ENCODE measurements at regions not wholly inside any gene's neighbourhood (a gene's known extent, or its start where the extent isn't known, plus 50 kb on each side); places are given as distances from the start of the nearest gene placed in this dataset.

GRCh38 chr3:109809513-109809912 is 472.2 kb upstream of the DPPA4 start:
- H3K9me3 ChIP-seq (ENCODE audit: control insufficient read depth, low read length) = no peaks in the 10 kb centered on the region
- DNase-seq (ENCODE audit: low read depth) = no peak
- no peak overlapping the region for H3K9ac ChIP-seq (ENCODE audit: low read length)

GRCh38 chr3:109818081-109818480 is 480.7 kb upstream of the DPPA4 start:
- no peak for DNase-seq (ENCODE audit: low read depth)
- no peaks in the 10 kb centered on the region for H3K4me1 ChIP-seq (ENCODE audit: control insufficient read depth, insufficient read depth, low read length)
- H3K27me3 ChIP-seq (replicated peaks; ENCODE audit: control insufficient read depth, insufficient read depth, low read length) = no peaks in the 10 kb centered on the region
- H3K4me3 ChIP-seq (ENCODE audit: low read length) = no peak overlapping the region
- H3K36me3 ChIP-seq (ENCODE audit: control insufficient read depth, insufficient read depth, low read length, severe bottlenecking) = no peaks in the 10 kb centered on the region
- H3K9ac ChIP-seq (ENCODE audit: low read length) = no peak overlapping the region
- H3K9me3 ChIP-seq (ENCODE audit: control insufficient read depth, low read length) = no peaks in the 10 kb centered on the region

More at GRCh38 chr3:109809513-109809912, 472.2 kb upstream of the DPPA4 start:
- H3K4me3 ChIP-seq (ENCODE audit: low read length) = no peak overlapping the region
- no peaks in the 10 kb centered on the region for H3K27me3 ChIP-seq (replicated peaks; ENCODE audit: control insufficient read depth, insufficient read depth, low read length)
- H3K36me3 ChIP-seq (ENCODE audit: control insufficient read depth, insufficient read depth, low read length, severe bottlenecking) = no peaks in the 10 kb centered on the region
- no peaks in the 10 kb centered on the region for H3K4me1 ChIP-seq (ENCODE audit: control insufficient read depth, insufficient read depth, low read length)

GRCh38 chr3:109819734-109820133 is 482.4 kb upstream of the DPPA4 start:
- H3K4me1 ChIP-seq (ENCODE audit: control insufficient read depth, insufficient read depth, low read length) = no peaks in the 10 kb centered on the region
- H3K9me3 ChIP-seq (ENCODE audit: control insufficient read depth, low read length) = no peaks in the 10 kb centered on the region
- H3K4me3 ChIP-seq (ENCODE audit: low read length) = no peak overlapping the region
- H3K9ac ChIP-seq (ENCODE audit: low read length) = no peak overlapping the region
- H3K27me3 ChIP-seq (replicated peaks; ENCODE audit: control insufficient read depth, insufficient read depth, low read length) = no peaks in the 10 kb centered on the region
- no peaks in the 10 kb centered on the region for H3K36me3 ChIP-seq (ENCODE audit: control insufficient read depth, insufficient read depth, low read length, severe bottlenecking)
- DNase-seq (ENCODE audit: low read depth) = no peak

- no peak for DNase-seq (ENCODE audit: low read depth)
- no peaks in the 10 kb centered on the region for H3K36me3 ChIP-seq (ENCODE audit: control insufficient read depth, insufficient read depth, low read length, severe bottlenecking)
- no peaks in the 10 kb centered on the region for H3K9me3 ChIP-seq (ENCODE audit: control insufficient read depth, low read length)
- H3K27me3 ChIP-seq (replicated peaks; ENCODE audit: control insufficient read depth, insufficient read depth, low read length) = no peaks in the 10 kb centered on the region
- H3K4me1 ChIP-seq (ENCODE audit: control insufficient read depth, insufficient read depth, low read length) = no peaks in the 10 kb centered on the region
- H3K4me3 ChIP-seq (ENCODE audit: low read length) = no peak overlapping the region
- H3K9ac ChIP-seq (ENCODE audit: low read length) = no peak overlapping the region
Observed at GRCh38 chr3:109825971-109826810, 488.8 kb upstream of the DPPA4 start.

- H3K36me3 ChIP-seq (ENCODE audit: control insufficient read depth, insufficient read depth, low read length, severe bottlenecking) = no peaks in the 10 kb centered on the region
- H3K9ac ChIP-seq (ENCODE audit: low read length) = no peak overlapping the region
- no peak for DNase-seq (ENCODE audit: low read depth)
- no peaks in the 10 kb centered on the region for H3K4me1 ChIP-seq (ENCODE audit: control insufficient read depth, insufficient read depth, low read length)
- no peak overlapping the region for H3K4me3 ChIP-seq (ENCODE audit: low read length)
- no peaks in the 10 kb centered on the region for H3K9me3 ChIP-seq (ENCODE audit: control insufficient read depth, low read length)
- H3K27me3 ChIP-seq (replicated peaks; ENCODE audit: control insufficient read depth, insufficient read depth, low read length) = no peaks in the 10 kb centered on the region
Observed at GRCh38 chr3:109831403-109831802, 494.1 kb upstream of the DPPA4 start.

- Histone ChIP-seq H3K9ac (ENCODE audit: low read length) (no peak overlapping the region), H3K4me3 (ENCODE audit: low read length) (no peak overlapping the region), H3K27me3 (replicated peaks; ENCODE audit: control insufficient read depth, insufficient read depth, low read length) (no peaks in the 10 kb centered on the region), H3K4me1 (ENCODE audit: control insufficient read depth, insufficient read depth, low read length) (no peaks in the 10 kb centered on the region), H3K36me3 (ENCODE audit: control insufficient read depth, insufficient read depth, low read length, severe bottlenecking) (no peaks in the 10 kb centered on the region), H3K9me3 (ENCODE audit: control insufficient read depth, low read length) (no peaks in the 10 kb centered on the region)
- DNase-seq (ENCODE audit: low read depth) = no peak
Observed at GRCh38 chr3:109835958-109836357, 498.6 kb upstream of the DPPA4 start.

- no peak for DNase-seq (ENCODE audit: low read depth)
- Histone ChIP-seq H3K4me3 (ENCODE audit: low read length) (no peak overlapping the region), H3K27me3 (replicated peaks; ENCODE audit: control insufficient read depth, insufficient read depth, low read length) (no peaks in the 10 kb centered on the region)
Observed at GRCh38 chr3:109851854-109852253, 514.5 kb upstream of the DPPA4 start.

GRCh38 chr3:109852283-109852682 is 514.9 kb upstream of the DPPA4 start:
- Histone ChIP-seq H3K27me3 (replicated peaks; ENCODE audit: control insufficient read depth, insufficient read depth, low read length) (no peaks in the 10 kb centered on the region), H3K9ac (ENCODE audit: low read length) (no peak overlapping the region), H3K9me3 (ENCODE audit: control insufficient read depth, low read length) (peaks cover 39% of the 10 kb centered on the region), H3K36me3 (ENCODE audit: control insufficient read depth, insufficient read depth, low read length, severe bottlenecking) (no peaks in the 10 kb centered on the region), H3K4me3 (ENCODE audit: low read length) (no peak overlapping the region), H3K4me1 (ENCODE audit: control insufficient read depth, insufficient read depth, low read length) (no peaks in the 10 kb centered on the region)
- DNase-seq (ENCODE audit: low read depth) = no peak

More at GRCh38 chr3:109851854-109852253, 514.5 kb upstream of the DPPA4 start:
- no peaks in the 10 kb centered on the region for H3K36me3 ChIP-seq (ENCODE audit: control insufficient read depth, insufficient read depth, low read length, severe bottlenecking)
- H3K9ac ChIP-seq (ENCODE audit: low read length) = no peak overlapping the region
- H3K4me1 ChIP-seq (ENCODE audit: control insufficient read depth, insufficient read depth, low read length) = no peaks in the 10 kb centered on the region
- peaks cover 39% of the 10 kb centered on the region for H3K9me3 ChIP-seq (ENCODE audit: control insufficient read depth, low read length)

GRCh38 chr3:109853077-109853731 is 515.9 kb upstream of the DPPA4 start:
- H3K4me1 ChIP-seq (ENCODE audit: control insufficient read depth, insufficient read depth, low read length) = no peaks in the 10 kb centered on the region
- no peak overlapping the region for H3K4me3 ChIP-seq (ENCODE audit: low read length)
- H3K36me3 ChIP-seq (ENCODE audit: control insufficient read depth, insufficient read depth, low read length, severe bottlenecking) = no peaks in the 10 kb centered on the region
- DNase-seq (ENCODE audit: low read depth) = no peak
- H3K9ac ChIP-seq (ENCODE audit: low read length) = no peak overlapping the region
- H3K9me3 ChIP-seq (ENCODE audit: control insufficient read depth, low read length) = peaks cover 36% of the 10 kb centered on the region
- no peaks in the 10 kb centered on the region for H3K27me3 ChIP-seq (replicated peaks; ENCODE audit: control insufficient read depth, insufficient read depth, low read length)

- Histone ChIP-seq H3K27me3 (replicated peaks; ENCODE audit: control insufficient read depth, insufficient read depth, low read length) (no peaks in the 10 kb centered on the region), H3K4me3 (ENCODE audit: low read length) (no peak overlapping the region), H3K9ac (ENCODE audit: low read length) (no peak overlapping the region), H3K36me3 (ENCODE audit: control insufficient read depth, insufficient read depth, low read length, severe bottlenecking) (no peaks in the 10 kb centered on the region), H3K9me3 (ENCODE audit: control insufficient read depth, low read length) (peaks cover 4% of the 10 kb centered on the region), H3K4me1 (ENCODE audit: control insufficient read depth, insufficient read depth, low read length) (no peaks in the 10 kb centered on the region)
- no peak for DNase-seq (ENCODE audit: low read depth)
Observed at GRCh38 chr3:109863701-109864100, 526.4 kb upstream of the DPPA4 start.

GRCh38 chr3:109864452-109864851 is 527.1 kb upstream of the DPPA4 start:
- H3K27me3 ChIP-seq (replicated peaks; ENCODE audit: control insufficient read depth, insufficient read depth, low read length) = no peaks in the 10 kb centered on the region
- H3K36me3 ChIP-seq (ENCODE audit: control insufficient read depth, insufficient read depth, low read length, severe bottlenecking) = no peaks in the 10 kb centered on the region
- H3K4me1 ChIP-seq (ENCODE audit: control insufficient read depth, insufficient read depth, low read length) = no peaks in the 10 kb centered on the region
- no peaks in the 10 kb centered on the region for H3K9me3 ChIP-seq (ENCODE audit: control insufficient read depth, low read length)
- DNase-seq (ENCODE audit: low read depth) = no peak
- H3K9ac ChIP-seq (ENCODE audit: low read length) = no peak overlapping the region
- H3K4me3 ChIP-seq (ENCODE audit: low read length) = no peak overlapping the region
